ENCODE measurements at regions not wholly inside any gene's neighbourhood (a gene's known extent, or its start where the extent isn't known, plus 50 kb on each side); places are given as distances from the start of the nearest gene placed in this dataset.

- DNase-seq, result no peak
Measured at GRCh38 chr1:119308806-119309205, 59.8 kb upstream of the HAO2 start.

DNA sequence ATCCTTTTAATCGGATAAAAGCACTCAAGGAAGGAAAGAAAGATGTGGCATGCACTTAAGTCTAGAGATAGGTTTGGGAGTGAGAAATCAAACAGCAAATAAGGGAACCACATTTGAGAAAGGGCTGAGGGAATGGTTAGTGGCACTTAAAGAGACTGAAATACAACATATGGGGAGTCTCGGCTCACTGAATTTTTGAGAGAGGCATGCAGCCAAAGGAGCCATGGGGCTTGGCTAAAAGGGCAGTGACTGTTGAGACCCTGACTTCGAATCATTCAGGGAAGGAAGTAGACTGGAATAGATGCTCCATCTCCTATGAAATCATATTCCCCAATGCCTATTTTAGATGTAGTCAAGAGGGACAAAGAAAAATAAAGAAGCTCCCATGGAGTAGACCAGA, 58.3 kb upstream of the HAO2 start:
- no peak for DNase-seq

DNA sequence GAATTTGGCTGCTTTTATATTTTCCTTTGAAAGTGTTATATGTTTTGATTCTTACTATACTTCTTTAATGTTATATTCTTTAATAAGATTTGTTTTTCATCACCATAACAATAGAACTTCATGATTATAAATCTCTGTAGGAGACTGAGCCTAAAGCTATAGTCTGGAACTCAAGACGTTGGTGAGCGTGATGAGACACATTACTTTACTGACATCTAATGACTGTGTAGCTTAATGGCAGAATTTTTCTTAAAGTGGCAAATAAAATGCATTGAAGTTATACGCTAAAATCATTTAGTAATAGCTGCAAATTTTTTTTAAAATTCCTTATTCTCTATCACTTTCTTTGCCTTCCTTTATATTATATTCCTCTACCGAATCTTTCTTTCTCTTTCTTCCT, 56.1 kb upstream of the HAO2 start:
- DNase-seq, result no peak

DNA sequence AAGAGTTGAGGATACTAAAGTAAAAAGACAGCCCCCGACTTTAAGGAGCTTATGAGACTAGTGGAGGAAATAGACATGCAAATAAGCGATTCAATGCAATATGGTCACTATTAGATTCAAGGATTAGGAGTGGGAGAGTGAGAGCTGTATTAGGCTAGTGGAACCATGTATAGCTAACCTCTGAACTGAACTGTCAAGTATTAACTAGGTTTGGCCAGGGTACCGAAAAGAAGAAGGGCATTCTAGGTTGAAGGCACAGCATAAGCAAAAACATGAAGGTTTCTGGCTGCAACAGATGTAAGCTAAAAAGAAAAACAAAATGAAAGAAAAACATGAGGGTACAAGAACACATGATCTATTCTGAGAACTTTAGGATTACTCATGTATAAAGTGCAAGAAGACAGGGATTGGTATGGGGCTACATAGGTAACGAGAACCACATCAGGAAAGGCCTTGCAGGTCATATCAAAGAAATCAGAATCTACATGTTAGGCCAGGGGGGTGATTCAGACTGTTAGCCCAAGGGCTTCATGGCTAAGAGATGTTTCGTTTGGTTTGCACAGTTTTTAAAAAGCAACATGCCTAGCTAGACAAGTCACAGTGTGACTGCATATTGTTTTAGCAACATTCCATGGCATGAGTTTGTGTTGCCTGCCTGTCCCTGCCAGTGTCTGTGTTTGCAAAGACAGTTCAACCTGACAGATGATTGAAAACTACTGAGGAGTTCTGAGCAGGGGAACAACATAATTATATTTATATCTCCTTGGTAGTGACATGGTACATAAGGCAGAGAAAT, 54.4 kb upstream of the HAO2 start:
- no peak for DNase-seq

DNA sequence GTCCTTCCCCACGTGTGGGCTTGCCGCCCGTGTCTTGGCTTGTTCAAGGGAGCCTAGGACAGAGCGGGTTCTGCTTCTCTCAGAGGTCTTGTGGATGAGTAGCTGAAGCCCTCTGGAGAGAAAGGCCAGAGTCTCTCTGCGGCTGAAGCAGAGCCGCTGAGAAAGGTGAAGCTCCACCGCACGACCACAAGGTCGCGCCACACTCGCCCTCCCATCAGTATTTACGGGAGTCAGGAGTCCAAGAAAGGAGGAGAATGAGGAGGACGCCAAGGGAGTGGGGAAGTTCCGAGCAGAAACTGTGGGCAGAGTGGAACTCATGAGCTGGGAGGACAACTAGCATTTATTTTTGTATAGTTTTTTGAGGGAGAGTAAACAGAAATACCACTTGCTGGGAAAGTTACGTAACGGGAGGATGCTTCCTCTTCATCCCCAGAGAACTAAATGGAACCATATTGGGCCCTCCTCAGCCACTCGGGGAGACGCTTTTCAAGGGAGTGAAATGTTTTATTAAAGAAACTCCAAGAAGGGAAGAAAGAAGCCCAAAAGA, 51.6 kb upstream of the HAO2 start:
- no peak for DNase-seq

GRCh38 chr1:119318466-119319309, 49.9 kb upstream of the HAO2 start:
- no peak for DNase-seq

Measured in T1000 (cell line).